ENCODE measurements at regions not wholly inside any gene's neighbourhood (a gene's known extent, or its start where the extent isn't known, plus 50 kb on each side); places are given as distances from the start of the nearest gene placed in this dataset.

GRCh38 chr15:98398056-98398455, 250.3 kb upstream of the IGF1R start:
- no peak for ATAC-seq
- ChIA-PET POLR2A (no interaction called here), CTCF (interaction anchor here (0.6 to 1.2 kb wide), 2 partner anchors 21 to 30 kb away, joined by 3 to 4 read pairs; no protein-coding TSS in a partner anchor)
- TF ChIP-seq AFF4 (CRISPR knock-in tag; IDR thresholded peaks at IDR 0.05; ENCODE audit: borderline replicate concordance) (no peak), ZNF532 (CRISPR knock-in tag; IDR thresholded peaks at IDR 0.05; ENCODE audit: borderline replicate concordance) (no peak), GTF2I (CRISPR knock-in tag; conservative IDR thresholded peaks at IDR 0.05) (no peak), AR (CRISPR knock-in tag; IDR thresholded peaks at IDR 0.05) (no peak), SOX15 (CRISPR knock-in tag; IDR thresholded peaks at IDR 0.05) (no peak), ERG (CRISPR knock-in tag; IDR thresholded peaks at IDR 0.05) (no peak), ATF1 (CRISPR knock-in tag; IDR thresholded peaks at IDR 0.05) (no peak), EMX1 (CRISPR knock-in tag; IDR thresholded peaks at IDR 0.05) (no peak), MXD4 (CRISPR knock-in tag; IDR thresholded peaks at IDR 0.05; ENCODE audit: borderline replicate concordance) (no peak), IRF2 (CRISPR knock-in tag; IDR thresholded peaks at IDR 0.05; ENCODE audit: borderline replicate concordance, low read depth) (no peak), MLX (CRISPR knock-in tag; IDR thresholded peaks at IDR 0.05) (no peak), TP53 (CRISPR knock-in tag; IDR thresholded peaks at IDR 0.05) (no peak), STAT6 (CRISPR knock-in tag; conservative IDR thresholded peaks at IDR 0.05; ENCODE audit: low read depth) (no peak)
- Mint-ChIP-seq H3K36me3 (no peaks in the 10 kb centered on the region; the same call in 1 of the 2 replicates), H3K9me3 (peaks cover 10% of the 10 kb centered on the region), H3K4me3 (no peak overlapping the region), H3K4me1 (peaks cover 42% of the 10 kb centered on the region), H3K27me3 (ENCODE audit: low read depth) (peaks cover 4% of the 10 kb centered on the region), H3K27ac (no peak overlapping the region)
- DNase-seq (ENCODE audit: low spot score): no peak

Measured in WTC11 (cell line).